HG03432 (cell line): ENCODE measurements at regions not wholly inside any gene's neighbourhood (a gene's known extent, or its start where the extent isn't known, plus 50 kb on each side); places are given as distances from the start of the nearest gene placed in this dataset.
"Not testable (repeated sequence)": the region's sequence is repeated elsewhere in the genome, so short reads cannot be mapped to it uniquely, and the experiment has no call there.

ENCODE experiments used
- ATAC-seq: cut with Tn5 transposase; IDR thresholded peaks from one replicate; pipeline ENCODE4 v1.9.1; 2021; ENCODE audit warnings: mild to moderate bottlenecking, moderate library complexity; ENCODE audit not compliant: unreplicated experiment

DNA sequence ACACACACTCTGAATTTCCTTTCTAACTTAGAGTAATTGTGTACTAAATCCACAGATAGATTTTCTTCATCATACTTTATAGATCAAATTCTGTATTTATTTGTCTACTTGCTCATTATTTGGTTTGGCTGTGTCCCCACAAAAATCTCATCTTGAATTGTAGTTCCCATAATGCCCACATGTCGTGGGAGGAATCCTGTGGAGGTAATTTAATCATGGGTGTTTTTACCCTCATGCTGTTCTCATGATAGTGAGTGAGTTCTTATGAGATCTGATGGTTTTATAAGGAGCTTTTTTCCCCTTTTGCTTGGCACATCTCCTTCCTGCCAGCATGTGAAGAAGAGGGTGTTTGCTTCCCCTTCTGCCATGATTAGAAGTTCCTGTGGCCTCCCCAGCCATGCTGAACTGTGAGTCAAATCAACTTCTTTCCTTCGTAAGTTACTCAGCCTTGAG lies 198.3 kb upstream of the TGFBR2 start:
- no peak for ATAC-seq

DNA sequence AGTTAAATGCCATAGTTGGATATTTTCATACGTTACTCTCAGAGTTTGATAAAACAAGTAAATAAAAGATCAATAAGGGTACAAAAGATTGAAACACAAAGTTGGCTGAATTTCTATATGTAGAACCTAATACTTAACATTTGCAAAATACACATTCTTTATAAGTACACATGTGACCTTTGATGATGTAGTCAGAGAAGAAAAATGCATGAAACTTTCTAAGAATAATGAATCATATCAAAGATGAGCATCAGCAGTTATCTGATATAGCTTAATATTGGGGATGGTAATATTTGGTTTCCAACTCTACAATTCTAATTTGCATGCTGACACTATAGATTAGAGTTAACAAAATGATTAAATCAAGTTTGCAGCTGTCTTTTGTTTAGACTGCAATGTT lies 188.0 kb upstream of the TGFBR2 start:
- no peak for ATAC-seq

GRCh38 chr3:30421266-30421665 lies 185.1 kb upstream of the TGFBR2 start:
- ATAC-seq: no peak

- no peak for ATAC-seq
Observed at GRCh38 chr3:30426293-30426993, 180.0 kb upstream of the TGFBR2 start.

GRCh38 chr3:30428251-30428650 lies 178.2 kb upstream of the TGFBR2 start:
- ATAC-seq: no peak

DNA sequence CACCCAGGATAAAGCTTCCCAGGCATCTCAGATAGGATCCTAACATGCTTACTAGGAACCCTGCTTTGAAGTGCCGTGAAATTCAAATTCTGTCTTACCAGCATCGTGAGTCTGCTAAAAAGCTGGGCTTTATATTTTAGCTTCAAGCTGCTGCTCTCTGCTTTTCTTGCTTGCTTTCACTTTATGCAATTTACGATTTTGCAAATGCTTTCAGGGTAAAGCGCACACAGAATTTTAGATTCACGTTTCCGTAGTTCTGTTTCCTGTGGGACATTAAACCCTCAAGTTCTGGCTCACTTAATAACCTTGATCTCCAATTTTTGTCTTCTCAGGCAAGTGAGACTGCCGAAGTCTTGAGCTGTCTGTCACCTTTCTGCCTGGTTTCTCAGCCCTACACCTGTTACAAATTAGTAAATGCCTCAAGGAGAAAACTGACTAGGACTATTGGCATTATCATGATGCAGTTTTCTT lies 170.5 kb upstream of the TGFBR2 start:
- no peak for ATAC-seq

GRCh38 chr3:30437171-30437601 lies 169.2 kb upstream of the TGFBR2 start:
- no peak for ATAC-seq

DNA sequence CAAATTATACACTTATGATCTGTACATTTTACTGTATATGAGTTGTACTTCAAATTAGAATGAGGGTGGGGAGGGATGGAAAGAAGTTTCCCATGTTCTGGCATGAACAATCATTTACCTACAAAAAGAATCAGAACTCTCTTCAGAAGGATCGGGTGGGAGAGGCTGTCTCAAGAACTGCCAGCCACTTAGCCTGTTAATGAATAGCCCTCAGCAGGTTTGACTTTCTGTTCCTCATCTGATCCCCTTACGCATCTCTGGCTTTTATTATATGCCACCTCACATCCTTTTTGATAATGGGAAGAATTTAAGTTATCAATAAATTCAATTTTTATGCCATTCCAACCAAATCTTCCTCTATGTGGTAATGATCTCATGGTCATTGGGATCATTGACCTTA lies 168.3 kb upstream of the TGFBR2 start:
- no peak for ATAC-seq

GRCh38 chr3:30439451-30440053 lies 166.8 kb upstream of the TGFBR2 start:
- ATAC-seq: no peak

DNA sequence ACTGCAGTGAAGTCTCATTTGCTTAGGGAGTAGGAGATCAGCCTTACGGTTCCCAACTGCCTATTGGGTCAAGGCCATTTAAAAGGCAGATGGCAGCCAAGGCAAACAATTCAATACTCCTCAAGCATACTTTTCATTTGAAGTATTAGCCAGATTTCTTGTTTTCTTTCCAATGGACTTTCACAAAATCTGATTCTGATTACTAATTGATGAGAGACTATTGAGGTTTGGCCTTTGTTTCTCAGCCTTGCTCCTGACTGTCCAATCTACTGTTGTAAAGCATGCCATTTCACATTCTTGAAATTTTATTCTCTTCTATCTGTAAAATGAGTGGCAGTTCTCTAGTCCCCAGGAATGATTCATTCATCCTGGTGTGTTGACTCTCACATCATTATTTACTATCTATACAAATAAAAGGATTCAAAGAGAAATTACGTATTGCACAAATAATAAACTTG lies 166.2 kb upstream of the TGFBR2 start:
- no peak for ATAC-seq

DNA sequence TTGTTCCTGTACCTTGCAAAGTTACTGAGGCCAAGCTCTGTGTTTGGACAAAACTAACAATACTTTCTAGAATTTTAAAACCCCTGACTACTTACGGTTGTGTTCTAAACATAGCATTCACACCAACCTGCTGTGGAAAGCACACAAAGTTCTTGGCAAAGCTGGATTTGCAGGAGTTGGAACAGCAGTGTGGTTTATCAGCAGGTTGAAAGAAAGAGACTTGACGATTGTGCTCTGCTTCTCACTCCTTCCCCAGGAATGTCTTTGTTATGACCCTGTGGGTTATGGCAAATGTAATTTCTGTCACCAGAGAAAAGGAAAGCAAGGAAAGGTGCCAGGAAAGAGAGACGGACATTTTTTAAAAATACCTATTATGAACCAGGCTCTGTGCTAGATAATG lies 165.5 kb upstream of the TGFBR2 start:
- no peak for ATAC-seq

- ATAC-seq: no peak
Observed at GRCh38 chr3:30443756-30444673, 162.4 kb upstream of the TGFBR2 start.

- ATAC-seq: no peak
Observed at GRCh38 chr3:30448450-30449289, 157.7 kb upstream of the TGFBR2 start.

DNA sequence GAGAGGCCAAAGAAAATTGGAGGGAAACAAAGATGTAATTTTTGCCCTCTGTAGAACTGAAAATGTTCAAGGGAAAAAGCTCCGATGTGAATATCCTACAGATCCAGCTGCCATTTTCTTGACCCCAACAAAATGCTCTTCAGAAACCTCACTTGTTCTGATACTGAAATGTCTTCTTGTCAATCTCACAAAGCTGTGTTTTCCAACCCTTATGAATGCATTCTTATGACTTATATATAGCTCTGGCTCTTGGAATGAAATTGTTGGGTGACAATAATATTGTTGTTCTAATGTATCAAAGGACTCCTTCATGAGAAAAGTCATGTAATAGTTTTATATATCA lies 157.1 kb upstream of the TGFBR2 start:
- no peak for ATAC-seq

DNA sequence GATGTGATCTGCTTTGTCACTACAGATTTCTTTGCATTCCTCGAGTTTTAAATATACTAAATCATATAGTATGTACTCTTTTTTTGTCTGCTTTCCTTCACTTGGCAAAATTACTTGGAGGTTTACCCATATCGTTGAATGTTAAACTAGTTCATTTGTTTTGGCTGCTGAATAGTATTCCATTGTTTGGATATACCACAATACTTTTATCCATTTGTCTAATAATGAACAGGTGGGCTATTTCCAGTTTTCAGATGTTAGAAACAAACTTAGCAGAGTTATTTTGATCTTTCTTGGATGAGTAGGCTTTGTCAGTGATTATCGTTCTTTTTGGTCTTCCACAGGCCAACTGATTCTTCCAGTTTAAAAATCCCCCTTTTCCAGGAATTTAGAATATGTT lies 154.0 kb upstream of the TGFBR2 start:
- ATAC-seq: no peak

- no peak for ATAC-seq
Observed at GRCh38 chr3:30453360-30454039, 152.9 kb upstream of the TGFBR2 start.

GRCh38 chr3:30454636-30455035 lies 151.8 kb upstream of the TGFBR2 start:
- ATAC-seq: no peak

DNA sequence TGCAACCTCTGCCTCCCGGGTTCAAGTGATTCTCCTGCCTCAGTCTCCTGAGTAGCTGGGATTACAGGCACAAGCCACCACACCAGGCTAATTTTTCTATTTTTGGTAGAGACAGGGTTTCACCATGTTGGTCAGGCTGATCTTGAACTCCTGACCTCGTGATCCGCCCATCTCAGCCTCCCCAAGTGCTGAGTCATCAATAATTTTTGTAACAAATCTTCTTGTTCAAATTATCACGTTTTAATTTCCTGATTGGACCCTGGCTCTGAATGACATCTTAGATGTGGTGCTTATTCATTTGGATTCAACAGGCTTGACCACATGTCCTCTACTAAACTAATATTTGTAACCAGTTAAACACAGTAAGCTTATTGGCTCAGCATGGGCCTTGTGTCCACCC lies 151.3 kb upstream of the TGFBR2 start:
- not testable (repeated sequence) for ATAC-seq

DNA sequence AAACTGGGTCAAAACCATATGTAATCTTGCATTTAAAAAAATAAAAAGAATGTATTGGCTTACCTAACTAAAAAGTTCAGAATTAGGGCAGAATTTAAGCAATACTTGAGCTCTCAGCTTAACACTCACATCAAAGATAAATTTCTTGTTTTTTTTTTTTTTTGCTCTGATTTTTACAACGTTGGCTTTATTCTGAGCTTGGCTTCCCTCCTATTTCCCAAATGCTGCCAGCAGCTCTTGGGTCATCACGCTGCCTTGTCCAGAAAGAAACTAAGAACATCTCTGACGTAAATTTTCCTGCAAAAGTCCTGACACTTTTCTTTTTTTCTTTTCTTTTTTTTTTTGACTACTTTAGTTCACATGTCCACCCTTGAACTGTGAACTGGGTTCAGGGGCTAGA lies 150.6 kb upstream of the TGFBR2 start:
- no peak for ATAC-seq

DNA sequence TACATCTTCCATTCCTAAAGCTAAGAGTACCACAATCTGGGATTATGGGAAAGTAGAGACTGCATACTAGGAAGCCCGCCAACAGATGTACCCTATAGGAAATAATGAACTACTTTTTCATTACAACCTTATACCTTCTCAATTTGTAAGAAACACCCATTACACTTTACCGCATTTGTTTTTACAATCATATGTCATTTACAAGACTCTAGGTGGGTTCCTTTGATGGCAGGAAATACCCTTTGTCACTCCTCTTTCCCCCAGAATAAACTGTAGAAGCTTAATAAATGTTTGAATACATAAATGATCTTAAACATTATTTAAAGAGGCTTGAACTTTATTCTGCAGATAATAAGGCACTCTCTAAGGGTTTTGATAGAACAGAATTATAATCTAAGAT lies 150.1 kb upstream of the TGFBR2 start:
- no peak for ATAC-seq
